ENCODE measurements at regions not wholly inside any gene's neighbourhood (a gene's known extent, or its start where the extent isn't known, plus 50 kb on each side); places are given as distances from the start of the nearest gene placed in this dataset.

GRCh38 chr2:129732630-129733026, 246.8 kb upstream of the RAB6C start:
- DNase-seq (ENCODE audit: low read depth) = no peak
- H3K4me3 ChIP-seq (ENCODE audit: control insufficient read depth, low read depth, low read length) = no peak overlapping the region
- TF ChIP-seq, protein P1, sequence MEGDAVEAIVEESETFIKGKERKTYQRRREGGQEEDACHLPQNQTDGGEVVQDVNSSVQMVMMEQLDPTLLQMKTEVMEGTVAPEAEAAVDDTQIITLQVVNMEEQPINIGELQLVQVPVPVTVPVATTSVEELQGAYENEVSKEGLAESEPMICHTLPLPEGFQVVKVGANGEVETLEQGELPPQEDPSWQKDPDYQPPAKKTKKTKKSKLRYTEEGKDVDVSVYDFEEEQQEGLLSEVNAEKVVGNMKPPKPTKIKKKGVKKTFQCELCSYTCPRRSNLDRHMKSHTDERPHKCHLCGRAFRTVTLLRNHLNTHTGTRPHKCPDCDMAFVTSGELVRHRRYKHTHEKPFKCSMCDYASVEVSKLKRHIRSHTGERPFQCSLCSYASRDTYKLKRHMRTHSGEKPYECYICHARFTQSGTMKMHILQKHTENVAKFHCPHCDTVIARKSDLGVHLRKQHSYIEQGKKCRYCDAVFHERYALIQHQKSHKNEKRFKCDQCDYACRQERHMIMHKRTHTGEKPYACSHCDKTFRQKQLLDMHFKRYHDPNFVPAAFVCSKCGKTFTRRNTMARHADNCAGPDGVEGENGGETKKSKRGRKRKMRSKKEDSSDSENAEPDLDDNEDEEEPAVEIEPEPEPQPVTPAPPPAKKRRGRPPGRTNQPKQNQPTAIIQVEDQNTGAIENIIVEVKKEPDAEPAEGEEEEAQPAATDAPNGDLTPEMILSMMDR (IDR thresholded peaks at IDR 0.05; ENCODE audit: control insufficient read depth, insufficient read depth, low read depth, low read length, missing control alignments) = no peak

DNA sequence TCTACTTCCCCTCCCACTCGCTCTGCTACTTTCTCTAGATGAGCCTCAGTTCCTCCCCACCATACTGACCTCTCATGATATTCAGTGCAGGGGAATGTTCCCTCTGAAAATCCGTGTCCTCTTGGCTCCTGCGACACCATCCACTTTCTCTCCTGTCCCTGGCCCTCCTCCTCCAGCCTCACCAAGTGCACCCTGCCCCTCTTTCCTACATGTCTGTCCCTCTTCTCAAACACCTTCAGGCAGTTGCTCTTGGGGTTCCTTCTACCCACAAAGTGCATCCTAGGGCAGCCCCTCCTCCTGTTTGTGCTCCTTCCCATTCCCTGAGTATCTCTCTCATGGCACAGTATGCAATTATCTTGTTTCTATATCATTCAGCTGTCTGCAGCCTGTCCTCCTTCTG, 246.4 kb upstream of the RAB6C start:
- TF ChIP-seq, protein P1 (IDR thresholded peaks at IDR 0.05; ENCODE audit: control insufficient read depth, insufficient read depth, low read depth, low read length, missing control alignments) = no peak
- H3K4me3 ChIP-seq (ENCODE audit: control insufficient read depth, low read depth, low read length) = no peak overlapping the region
- no peak for DNase-seq (ENCODE audit: low read depth)

DNA sequence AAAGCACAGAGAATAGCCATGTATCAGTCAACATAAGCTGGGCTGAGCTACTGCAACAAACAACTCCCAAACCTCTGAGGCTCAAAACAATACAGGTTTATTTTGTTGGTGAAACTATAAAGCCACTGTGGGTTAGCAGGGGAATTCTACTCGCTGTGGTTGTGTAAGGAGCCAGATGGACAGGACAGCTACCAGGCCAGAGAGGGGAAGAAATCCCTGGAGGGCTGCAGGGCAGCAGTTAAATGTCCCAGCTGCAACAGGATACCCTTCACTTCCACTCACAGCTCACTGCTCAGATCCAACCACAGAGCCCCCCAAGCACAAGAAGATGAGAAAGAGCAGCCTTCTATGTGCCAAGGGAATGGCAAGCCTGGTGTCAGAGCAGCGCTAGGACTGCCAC, 245.9 kb upstream of the RAB6C start:
- TF ChIP-seq, protein P1 (IDR thresholded peaks at IDR 0.05; ENCODE audit: control insufficient read depth, insufficient read depth, low read depth, low read length, missing control alignments) = no peak

GRCh38 chr2:129734343-129735034, 245.0 kb upstream of the RAB6C start:
- DNase-seq (ENCODE audit: low read depth) = no peak
- TF ChIP-seq, protein P1 (IDR thresholded peaks at IDR 0.05; ENCODE audit: control insufficient read depth, insufficient read depth, low read depth, low read length, missing control alignments) = no peak
- no peak overlapping the region for H3K4me3 ChIP-seq (ENCODE audit: control insufficient read depth, low read depth, low read length)

More for the DNA sequence above, 245.9 kb upstream of the RAB6C start:
- no peak overlapping the region for H3K4me3 ChIP-seq (ENCODE audit: control insufficient read depth, low read depth, low read length)
- no peak for DNase-seq (ENCODE audit: low read depth)

GRCh38 chr2:129735576-129735975, 243.9 kb upstream of the RAB6C start:
- no peak overlapping the region for H3K4me3 ChIP-seq (ENCODE audit: control insufficient read depth, low read depth, low read length)
- DNase-seq (ENCODE audit: low read depth) = no peak
- TF ChIP-seq, protein P1 (IDR thresholded peaks at IDR 0.05; ENCODE audit: control insufficient read depth, insufficient read depth, low read depth, low read length, missing control alignments) = no peak

- DNase-seq (ENCODE audit: low read depth) = no peak
- no peak overlapping the region for H3K4me3 ChIP-seq (ENCODE audit: control insufficient read depth, low read depth, low read length)
- TF ChIP-seq, protein P1 (IDR thresholded peaks at IDR 0.05; ENCODE audit: control insufficient read depth, insufficient read depth, low read depth, low read length, missing control alignments) = no peak
Measured at GRCh38 chr2:129737660-129738527, 241.6 kb upstream of the RAB6C start.
